ENCODE measurements at regions not wholly inside any gene's neighbourhood (a gene's known extent, or its start where the extent isn't known, plus 50 kb on each side); places are given as distances from the start of the nearest gene placed in this dataset.
A peak's percentile ranks its signal among the peaks of the same experiment; 100 is the strongest.

DNA sequence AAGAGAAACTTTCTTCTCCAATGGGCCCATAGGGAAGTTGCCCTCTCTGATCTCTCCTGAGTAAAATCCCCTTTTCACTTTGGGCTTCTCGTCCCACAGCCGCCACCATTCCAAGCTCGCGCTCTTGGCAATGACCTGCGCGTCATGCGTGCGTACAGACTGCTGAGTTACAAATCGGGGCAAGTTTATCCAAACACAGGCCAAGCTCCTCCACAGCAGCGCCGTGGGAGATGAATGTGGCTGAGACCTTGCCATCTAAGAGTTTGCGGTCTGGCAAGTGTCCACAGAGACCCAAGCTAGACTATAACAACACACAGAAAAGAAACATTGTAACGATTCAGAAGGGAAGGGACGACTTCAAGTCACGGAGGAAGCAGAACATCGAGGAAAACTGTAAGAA lies 116.3 kb upstream of the SOD1 start:
- H3K4me3 ChIP-seq (ENCODE audit: low read depth, low read length) = no peak overlapping the region
- TF ChIP-seq, protein P1, sequence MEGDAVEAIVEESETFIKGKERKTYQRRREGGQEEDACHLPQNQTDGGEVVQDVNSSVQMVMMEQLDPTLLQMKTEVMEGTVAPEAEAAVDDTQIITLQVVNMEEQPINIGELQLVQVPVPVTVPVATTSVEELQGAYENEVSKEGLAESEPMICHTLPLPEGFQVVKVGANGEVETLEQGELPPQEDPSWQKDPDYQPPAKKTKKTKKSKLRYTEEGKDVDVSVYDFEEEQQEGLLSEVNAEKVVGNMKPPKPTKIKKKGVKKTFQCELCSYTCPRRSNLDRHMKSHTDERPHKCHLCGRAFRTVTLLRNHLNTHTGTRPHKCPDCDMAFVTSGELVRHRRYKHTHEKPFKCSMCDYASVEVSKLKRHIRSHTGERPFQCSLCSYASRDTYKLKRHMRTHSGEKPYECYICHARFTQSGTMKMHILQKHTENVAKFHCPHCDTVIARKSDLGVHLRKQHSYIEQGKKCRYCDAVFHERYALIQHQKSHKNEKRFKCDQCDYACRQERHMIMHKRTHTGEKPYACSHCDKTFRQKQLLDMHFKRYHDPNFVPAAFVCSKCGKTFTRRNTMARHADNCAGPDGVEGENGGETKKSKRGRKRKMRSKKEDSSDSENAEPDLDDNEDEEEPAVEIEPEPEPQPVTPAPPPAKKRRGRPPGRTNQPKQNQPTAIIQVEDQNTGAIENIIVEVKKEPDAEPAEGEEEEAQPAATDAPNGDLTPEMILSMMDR (conservative IDR thresholded peaks at IDR 0.05; ENCODE audit: low read depth, low read length) = no peak
- DNase-seq (ENCODE audit: low read depth) = no peak

DNA sequence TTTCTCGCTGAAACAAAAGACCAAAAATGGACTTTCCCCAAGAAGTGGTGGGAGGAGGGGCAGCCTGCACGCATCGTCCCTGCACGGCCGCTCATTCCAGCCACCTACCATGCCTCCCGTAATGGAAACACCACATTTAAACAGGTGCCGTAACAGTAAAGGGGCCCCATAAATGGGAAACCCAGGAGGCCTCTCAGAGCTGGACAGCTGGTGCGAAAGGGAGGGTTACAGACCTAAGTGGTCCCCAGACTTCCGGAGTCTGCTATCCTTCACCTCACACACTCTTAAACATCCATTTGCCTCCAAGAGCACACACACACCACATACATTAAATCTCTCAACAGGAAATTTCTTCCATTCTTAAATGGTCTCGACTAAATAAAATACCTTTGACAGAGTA lies 120.7 kb upstream of the SOD1 start:
- no peak for DNase-seq (ENCODE audit: low read depth)
- H3K4me3 ChIP-seq (ENCODE audit: low read depth, low read length) = no peak overlapping the region
- TF ChIP-seq, protein P1 (conservative IDR thresholded peaks at IDR 0.05; ENCODE audit: low read depth, low read length) = no peak

DNA sequence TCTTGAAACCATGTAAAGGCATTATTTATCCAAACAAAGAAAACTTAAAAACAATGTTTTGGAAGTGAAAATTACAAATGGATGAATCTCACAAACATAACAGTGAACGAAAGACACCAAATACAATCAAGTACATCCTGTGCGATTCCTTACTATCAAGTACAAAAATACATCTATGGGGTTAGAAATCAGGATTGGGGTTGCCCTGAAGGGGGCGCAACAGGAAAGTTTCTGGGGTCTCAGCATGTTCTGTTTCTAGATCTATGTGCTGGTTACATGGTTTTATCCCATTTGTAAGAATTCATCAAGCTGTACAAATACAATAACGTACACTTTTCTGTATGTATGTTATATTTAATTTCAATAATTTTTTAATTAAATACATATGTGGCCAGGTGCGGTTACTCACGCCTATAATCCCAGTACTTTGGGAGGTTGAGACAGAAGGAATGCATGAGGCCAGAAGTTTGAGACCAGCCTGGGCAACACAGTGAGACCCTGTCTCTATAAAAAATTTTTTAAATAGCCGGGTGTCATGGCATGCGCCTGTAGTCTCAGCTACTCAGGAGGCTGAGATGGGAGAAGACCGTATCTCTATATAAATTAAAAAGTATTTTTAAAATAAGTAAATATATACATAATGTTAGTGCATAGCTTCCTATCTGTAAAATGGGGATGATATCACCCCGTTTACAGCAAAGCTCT lies 121.5 kb upstream of the SOD1 start:
- H3K4me3 ChIP-seq (ENCODE audit: low read depth, low read length) = no peak overlapping the region
- DNase-seq (ENCODE audit: low read depth) = no peak
- TF ChIP-seq, protein P1 (conservative IDR thresholded peaks at IDR 0.05; ENCODE audit: low read depth, low read length) = peak; percentile 24

DNA sequence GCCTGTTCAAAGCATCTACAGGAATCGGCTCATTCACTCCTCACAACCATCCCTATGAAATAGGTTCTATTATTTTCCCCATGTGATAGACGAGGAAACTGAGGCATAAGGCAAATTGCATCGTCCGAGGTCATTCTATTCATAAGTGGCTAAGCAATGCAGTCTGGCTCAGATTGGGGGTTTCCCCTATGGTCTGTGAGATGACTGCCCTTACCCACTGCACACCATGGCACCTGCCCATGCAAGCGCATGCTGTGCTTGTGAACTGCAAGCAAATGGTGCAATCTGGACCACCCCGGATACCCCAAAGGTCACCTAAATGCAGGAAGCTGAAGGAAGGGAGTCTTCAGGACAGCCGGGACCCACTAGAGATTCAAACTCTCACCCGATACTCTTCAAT lies 123.4 kb upstream of the SOD1 start:
- H3K4me3 ChIP-seq (ENCODE audit: low read depth, low read length) = no peak overlapping the region
- no peak for DNase-seq (ENCODE audit: low read depth)
- TF ChIP-seq, protein P1 (conservative IDR thresholded peaks at IDR 0.05; ENCODE audit: low read depth, low read length) = no peak

DNA sequence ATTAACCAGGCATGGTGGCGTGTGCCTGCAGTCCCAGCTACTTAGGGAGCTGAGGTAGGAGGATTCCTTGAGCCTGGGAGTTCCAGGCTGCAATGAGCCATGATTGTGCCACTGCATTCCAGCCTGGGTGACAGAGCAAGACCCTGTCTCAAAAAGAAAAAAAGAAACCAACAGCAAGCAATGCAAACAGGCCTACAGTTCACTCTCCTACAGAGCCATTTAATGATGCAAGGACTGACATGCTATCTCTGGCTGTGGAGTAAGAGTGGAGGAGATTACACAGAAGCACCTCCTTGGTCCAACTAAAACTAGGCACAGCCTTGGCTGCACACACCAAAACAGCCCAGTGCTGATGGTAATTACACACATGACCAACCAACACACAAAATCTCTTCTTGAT lies 127.5 kb upstream of the SOD1 start:
- TF ChIP-seq, protein P1 (conservative IDR thresholded peaks at IDR 0.05; ENCODE audit: low read depth, low read length) = no peak
- H3K4me3 ChIP-seq (ENCODE audit: low read depth, low read length) = no peak overlapping the region
- no peak for DNase-seq (ENCODE audit: low read depth)

DNA sequence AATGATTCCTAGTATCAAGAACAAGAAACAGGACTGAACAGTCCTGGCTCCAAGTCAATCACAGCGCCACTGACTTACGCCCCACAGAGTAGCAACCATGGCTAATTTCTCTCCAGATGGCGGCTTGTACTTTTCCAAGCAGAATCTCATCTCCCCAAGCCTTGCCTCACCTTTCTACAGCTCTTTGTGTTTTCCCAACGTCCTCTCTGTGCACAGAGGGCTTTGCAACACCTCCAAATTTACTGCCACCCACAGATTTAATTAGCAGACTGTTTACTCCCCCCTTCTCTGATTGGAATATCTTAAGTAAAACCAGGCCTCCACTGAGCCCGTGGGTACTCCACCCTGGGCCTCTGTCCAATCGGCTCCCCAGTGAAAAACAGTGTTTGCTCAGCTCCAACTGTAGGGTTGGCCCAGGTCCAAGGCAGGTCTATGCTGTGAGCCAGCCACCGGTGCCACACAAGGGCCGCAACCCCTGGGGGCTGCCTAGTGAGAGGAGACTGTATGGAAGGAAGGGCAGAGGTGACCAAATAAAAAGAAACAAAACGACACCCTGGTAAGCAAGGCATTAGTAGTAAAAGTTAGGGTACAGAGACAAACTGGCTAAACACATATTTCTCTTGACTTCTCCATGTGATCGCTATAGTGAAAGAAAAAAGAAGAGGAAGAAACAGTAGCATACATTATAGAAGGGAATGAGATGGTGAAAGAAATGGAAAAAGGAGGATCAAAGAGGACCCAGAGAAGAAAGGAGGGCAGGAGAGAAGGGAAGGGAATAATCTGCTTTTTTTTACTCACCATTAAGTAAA lies 128.4 kb upstream of the SOD1 start:
- TF ChIP-seq, protein P1 (conservative IDR thresholded peaks at IDR 0.05; ENCODE audit: low read depth, low read length) = no peak
- no peak overlapping the region for H3K4me3 ChIP-seq (ENCODE audit: low read depth, low read length)
- no peak for DNase-seq (ENCODE audit: low read depth)

Data from epithelial cell of proximal tubule (primary cell).